Lower leg skin (tissue), 3 donors: ENCODE measurements at regions not wholly inside any gene's neighbourhood (a gene's known extent, or its start where the extent isn't known, plus 50 kb on each side); places are given as distances from the start of the nearest gene placed in this dataset.

Experiments
- POLR2A ChIP-seq, 2 donors: fragments of 450-650 bp; IDR thresholded peaks; one replicate each; pipeline ENCODE4 v1.6.1; 2016 to 2017; ENCODE audit warnings: antibody characterized with exemption in 2 of 2, mild to moderate bottlenecking in 1 of 2, moderate library complexity in 1 of 2
- TF ChIP-seq, protein P1 (sequence below), 3 donors: fragments of 450-650 bp; IDR thresholded peaks; one replicate each; pipeline ENCODE4 v1.5.1; 2016; ENCODE audit warnings: antibody characterized with exemption in 3 of 3, mild to moderate bottlenecking in 3 of 3, moderate library complexity in 2 of 3

DNA sequence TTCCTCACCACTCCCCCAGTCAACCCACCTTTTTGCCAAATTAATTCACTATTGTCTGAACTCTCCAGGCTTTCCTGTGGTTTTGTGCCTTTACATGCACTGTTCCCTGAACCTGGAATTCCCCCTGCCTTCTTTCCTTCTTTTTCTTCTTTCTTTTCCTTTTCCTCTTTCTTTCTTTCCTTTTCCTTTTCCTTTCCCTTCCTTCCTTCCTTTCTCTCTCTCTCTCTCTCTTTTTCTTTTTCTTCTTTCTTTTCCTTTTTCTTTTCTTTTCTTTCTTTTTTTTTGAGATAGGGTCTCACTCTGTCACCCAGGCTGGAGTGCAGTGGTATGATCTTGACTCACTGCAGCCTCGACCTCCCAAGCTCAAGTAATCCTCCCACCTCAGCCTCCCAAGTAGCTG lies 56.6 kb upstream of the CDC42BPA start:
- TF ChIP-seq, protein P1, sequence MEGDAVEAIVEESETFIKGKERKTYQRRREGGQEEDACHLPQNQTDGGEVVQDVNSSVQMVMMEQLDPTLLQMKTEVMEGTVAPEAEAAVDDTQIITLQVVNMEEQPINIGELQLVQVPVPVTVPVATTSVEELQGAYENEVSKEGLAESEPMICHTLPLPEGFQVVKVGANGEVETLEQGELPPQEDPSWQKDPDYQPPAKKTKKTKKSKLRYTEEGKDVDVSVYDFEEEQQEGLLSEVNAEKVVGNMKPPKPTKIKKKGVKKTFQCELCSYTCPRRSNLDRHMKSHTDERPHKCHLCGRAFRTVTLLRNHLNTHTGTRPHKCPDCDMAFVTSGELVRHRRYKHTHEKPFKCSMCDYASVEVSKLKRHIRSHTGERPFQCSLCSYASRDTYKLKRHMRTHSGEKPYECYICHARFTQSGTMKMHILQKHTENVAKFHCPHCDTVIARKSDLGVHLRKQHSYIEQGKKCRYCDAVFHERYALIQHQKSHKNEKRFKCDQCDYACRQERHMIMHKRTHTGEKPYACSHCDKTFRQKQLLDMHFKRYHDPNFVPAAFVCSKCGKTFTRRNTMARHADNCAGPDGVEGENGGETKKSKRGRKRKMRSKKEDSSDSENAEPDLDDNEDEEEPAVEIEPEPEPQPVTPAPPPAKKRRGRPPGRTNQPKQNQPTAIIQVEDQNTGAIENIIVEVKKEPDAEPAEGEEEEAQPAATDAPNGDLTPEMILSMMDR (IDR thresholded peaks at IDR 0.05), result no peak
- no peak for TF ChIP-seq POLR2A (IDR thresholded peaks at IDR 0.05)
